ENCODE measurements at regions not wholly inside any gene's neighbourhood (a gene's known extent, or its start where the extent isn't known, plus 50 kb on each side); places are given as distances from the start of the nearest gene placed in this dataset.

- TF ChIP-seq CTCF (IDR thresholded peaks at IDR 0.05; ENCODE audit: unreplicated experiment in 3 of 3) = no peak
- H3K27me3 Mint-ChIP-seq (ENCODE audit: low read depth) = no peaks in the 10 kb centered on the region
- no peak overlapping the region for H3K27ac Mint-ChIP-seq
- H3K4me3 Mint-ChIP-seq = no peak overlapping the region
- peaks cover 67% of the 10 kb centered on the region for H3K36me3 Mint-ChIP-seq (ENCODE audit: low read depth)
- peaks cover 2% of the 10 kb centered on the region for H3K9me3 Mint-ChIP-seq
- H3K4me1 Mint-ChIP-seq = no peaks in the 10 kb centered on the region
Measured at GRCh38 chr6:144447472-144447871, 162.3 kb downstream of the UTRN start.

GRCh38 chr6:144449218-144449617 is 164.1 kb downstream of the UTRN start:
- no peak for TF ChIP-seq CTCF (IDR thresholded peaks at IDR 0.05; ENCODE audit: unreplicated experiment in 3 of 3)
- peaks cover 63% of the 10 kb centered on the region for H3K36me3 Mint-ChIP-seq (ENCODE audit: low read depth)
- no peaks in the 10 kb centered on the region for H3K9me3 Mint-ChIP-seq
- no peak overlapping the region for H3K27ac Mint-ChIP-seq
- no peaks in the 10 kb centered on the region for H3K4me1 Mint-ChIP-seq
- H3K4me3 Mint-ChIP-seq = no peak overlapping the region
- no peaks in the 10 kb centered on the region for H3K27me3 Mint-ChIP-seq (ENCODE audit: low read depth)

- no peak overlapping the region for H3K4me3 Mint-ChIP-seq
- TF ChIP-seq CTCF (IDR thresholded peaks at IDR 0.05; ENCODE audit: unreplicated experiment in 3 of 3) = no peak
- no peak overlapping the region for H3K27ac Mint-ChIP-seq
- no peaks in the 10 kb centered on the region for H3K4me1 Mint-ChIP-seq
- H3K36me3 Mint-ChIP-seq (ENCODE audit: low read depth) = peaks cover 58% of the 10 kb centered on the region
- no peaks in the 10 kb centered on the region for H3K9me3 Mint-ChIP-seq
- H3K27me3 Mint-ChIP-seq (ENCODE audit: low read depth) = no peaks in the 10 kb centered on the region
Measured at GRCh38 chr6:144449911-144450597, 164.9 kb downstream of the UTRN start.

- Mint-ChIP-seq H3K36me3 (ENCODE audit: low read depth) (peaks cover 50% of the 10 kb centered on the region), H3K4me1 (no peaks in the 10 kb centered on the region), H3K27ac (peak overlapping the region in 2 of 3 experiments; percentile 9 to 32), H3K27me3 (ENCODE audit: low read depth) (no peaks in the 10 kb centered on the region), H3K4me3 (no peak overlapping the region), H3K9me3 (no peaks in the 10 kb centered on the region)
- no peak for TF ChIP-seq CTCF (IDR thresholded peaks at IDR 0.05; ENCODE audit: unreplicated experiment in 3 of 3)
Measured at GRCh38 chr6:144460327-144461095, 175.4 kb downstream of the UTRN start.

- no peak overlapping the region for H3K27ac Mint-ChIP-seq
- H3K36me3 Mint-ChIP-seq (ENCODE audit: low read depth) = peaks cover 52% of the 10 kb centered on the region
- TF ChIP-seq CTCF (IDR thresholded peaks at IDR 0.05; ENCODE audit: unreplicated experiment in 3 of 3) = no peak
- no peaks in the 10 kb centered on the region for H3K4me1 Mint-ChIP-seq
- H3K27me3 Mint-ChIP-seq (ENCODE audit: low read depth) = no peaks in the 10 kb centered on the region
- no peak overlapping the region for H3K4me3 Mint-ChIP-seq
- no peaks in the 10 kb centered on the region for H3K9me3 Mint-ChIP-seq
Measured at GRCh38 chr6:144462058-144462457, 176.9 kb downstream of the UTRN start.

All from nephron (organoid).